HG03432 (cell line): ENCODE measurements at regions not wholly inside any gene's neighbourhood (a gene's known extent, or its start where the extent isn't known, plus 50 kb on each side); places are given as distances from the start of the nearest gene placed in this dataset.
"Not testable (repeated sequence)": the region's sequence is repeated elsewhere in the genome, so short reads cannot be mapped to it uniquely, and the experiment has no call there.

Experiments
- ATAC-seq: cut with Tn5 transposase; IDR thresholded peaks from one replicate; pipeline ENCODE4 v1.9.1; 2021; ENCODE audit warnings: mild to moderate bottlenecking, moderate library complexity; ENCODE audit not compliant: unreplicated experiment

DNA sequence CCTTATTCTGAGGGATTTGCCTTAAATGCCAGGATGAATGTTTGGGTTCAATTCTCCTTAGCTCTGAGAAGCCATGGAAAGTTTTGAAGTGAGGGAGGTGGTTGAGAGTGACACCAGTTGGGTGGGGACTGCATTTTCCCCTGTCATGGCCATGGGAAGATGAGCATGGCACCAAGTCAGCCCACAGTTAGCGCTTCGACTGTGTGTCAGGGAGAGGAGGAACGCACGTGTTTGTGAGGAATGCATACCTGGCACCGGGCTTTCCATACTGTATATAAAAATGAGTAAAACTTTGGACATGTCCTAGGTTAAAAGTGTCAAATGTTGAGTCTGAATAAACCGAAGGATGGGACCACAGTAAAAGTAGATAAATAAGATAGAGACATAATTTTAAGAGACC is 187.5 kb upstream of the KL start:
- no peak for ATAC-seq

- peak; percentile 38 for ATAC-seq
These were observed 187.0 kb upstream of the KL start for GRCh38 chr13:32829269-32829668.

GRCh38 chr13:32829676-32830335 is 186.4 kb upstream of the KL start:
- ATAC-seq: peak; percentile 59

DNA sequence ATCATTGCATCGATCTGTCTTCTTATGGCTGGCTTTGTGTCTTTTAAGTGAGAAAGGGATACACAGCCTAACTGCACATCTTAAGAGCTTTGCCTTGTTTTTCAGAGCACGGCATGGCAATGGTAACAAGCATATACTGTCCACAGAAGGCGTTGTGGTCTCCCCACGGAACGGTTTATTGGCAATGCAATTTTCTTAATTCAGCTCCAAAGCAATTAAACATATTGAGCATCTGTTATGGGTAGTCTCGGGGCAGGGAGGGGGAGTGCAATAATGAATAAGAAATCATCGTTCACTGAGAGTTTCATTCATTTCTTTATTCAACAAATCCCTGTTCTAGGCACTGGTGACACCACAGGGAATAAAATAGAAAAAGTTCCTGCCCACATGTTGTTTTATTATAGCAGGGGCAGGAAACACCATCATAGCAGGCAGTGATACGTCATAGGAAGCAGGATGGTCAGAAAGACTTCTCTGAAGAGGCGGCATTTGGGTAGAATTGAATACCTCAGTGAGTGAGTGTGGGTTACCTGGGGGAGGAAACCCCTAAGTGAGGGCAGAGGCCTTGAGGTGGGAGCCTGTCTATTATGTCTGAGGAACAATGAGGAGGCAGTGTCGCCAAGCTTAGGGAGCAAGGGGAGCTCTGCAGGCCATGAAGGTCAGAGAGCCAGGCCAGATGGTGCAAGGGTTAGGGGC is 185.7 kb upstream of the KL start:
- no peak for ATAC-seq

GRCh38 chr13:32837307-32837972 is 178.8 kb upstream of the KL start:
- ATAC-seq: no peak

GRCh38 chr13:32837973-32838927 is 178.0 kb upstream of the KL start:
- no peak for ATAC-seq

- ATAC-seq: peak; percentile 65
These were observed 177.3 kb upstream of the KL start for GRCh38 chr13:32838945-32839344.

DNA sequence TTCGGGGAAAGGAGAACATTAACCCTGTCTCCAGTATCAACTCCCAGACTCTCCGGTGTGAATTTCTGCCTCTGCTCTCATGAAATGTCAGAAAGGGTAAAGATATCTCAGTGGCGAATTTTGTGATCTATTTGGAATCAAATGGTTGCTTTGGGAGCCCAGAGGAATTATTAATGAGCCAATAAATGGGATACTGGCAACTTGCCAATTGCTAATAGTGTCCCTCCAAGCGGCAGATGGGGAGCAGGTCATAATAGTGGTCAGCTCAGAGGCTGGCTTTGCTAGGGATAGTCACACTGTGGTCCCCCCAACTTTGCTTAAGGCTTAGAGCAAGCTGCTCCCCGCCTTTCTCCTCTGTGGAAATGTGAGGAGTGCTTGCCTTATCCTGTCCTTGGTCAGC is 176.1 kb upstream of the KL start:
- no peak for ATAC-seq

- peak; percentile 69 for ATAC-seq
These were observed 175.1 kb upstream of the KL start for GRCh38 chr13:32840989-32841713.

- no peak for ATAC-seq
These were observed 170.0 kb upstream of the KL start for GRCh38 chr13:32845952-32846950.

- ATAC-seq: not testable (repeated sequence)
These were observed 168.2 kb upstream of the KL start for GRCh38 chr13:32847976-32848375.

DNA sequence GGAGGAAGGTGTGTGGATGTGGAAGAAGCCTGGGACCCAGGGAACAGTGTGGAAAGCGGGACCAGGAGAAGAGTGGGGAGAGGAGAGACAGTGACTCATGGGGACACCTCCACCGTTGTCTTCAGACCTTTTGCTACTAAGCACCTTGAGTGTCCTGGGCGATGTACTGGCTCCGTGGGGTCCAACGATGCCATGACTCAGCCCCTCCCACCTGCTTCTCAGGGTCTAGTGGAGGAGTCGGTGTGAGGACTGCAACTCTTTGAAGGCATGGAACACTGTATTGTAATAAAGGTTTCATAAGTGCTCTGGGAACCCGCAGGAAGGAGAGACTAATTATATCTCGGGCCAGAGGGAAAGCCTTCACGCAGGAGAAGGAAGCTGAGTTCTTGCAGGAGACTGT is 166.9 kb upstream of the KL start:
- no peak for ATAC-seq

GRCh38 chr13:32850316-32851052 is 165.7 kb upstream of the KL start:
- ATAC-seq: no peak

- no peak for ATAC-seq
These were observed 164.8 kb upstream of the KL start for GRCh38 chr13:32851083-32852069.

- no peak for ATAC-seq
These were observed 163.7 kb upstream of the KL start for GRCh38 chr13:32852526-32852925.

GRCh38 chr13:32857077-32857476 is 159.1 kb upstream of the KL start:
- no peak for ATAC-seq

DNA sequence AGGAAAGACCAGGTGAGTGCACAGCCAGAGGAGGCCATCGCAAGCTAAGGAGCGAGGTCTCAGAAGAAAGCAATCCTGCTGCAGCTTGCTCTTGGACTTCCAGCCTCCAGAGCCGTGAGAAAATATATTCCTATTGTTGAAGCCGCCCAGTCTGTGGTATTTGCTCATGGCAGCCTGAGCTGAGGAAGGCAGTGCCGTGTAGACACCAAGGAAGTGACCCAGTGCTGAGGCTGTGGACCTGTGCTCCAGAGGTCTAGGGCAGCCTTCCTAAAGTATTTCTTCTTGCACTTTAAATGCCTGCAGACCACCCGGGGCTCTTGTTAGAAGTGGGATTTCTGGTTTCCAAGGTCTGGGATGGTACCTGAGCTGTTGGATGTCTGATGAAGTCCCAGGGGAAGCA is 158.5 kb upstream of the KL start:
- ATAC-seq: no peak
